ENCODE measurements at regions not wholly inside any gene's neighbourhood (a gene's known extent, or its start where the extent isn't known, plus 50 kb on each side); places are given as distances from the start of the nearest gene placed in this dataset.

DNA sequence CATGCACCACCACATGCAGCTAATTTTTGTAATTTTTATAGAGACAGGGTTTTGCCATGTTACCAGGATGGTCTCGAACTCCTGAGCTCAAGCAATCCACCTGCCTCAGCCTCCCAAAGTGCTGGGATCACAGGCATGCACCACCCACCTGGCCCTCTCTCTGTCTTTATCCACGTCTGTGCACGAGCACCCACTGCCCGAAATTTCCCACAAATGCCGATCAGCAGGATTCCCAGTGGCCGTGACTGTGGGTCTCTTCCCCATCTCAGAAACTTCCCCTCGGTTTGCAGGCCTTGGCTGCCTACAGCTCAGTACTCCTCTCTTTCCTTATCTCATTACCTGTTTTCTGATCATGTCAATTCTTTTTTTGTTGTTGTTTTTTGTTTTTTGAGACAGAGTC lies 217.3 kb downstream of the TTC32 start:
- DNase-seq (ENCODE audit: low read depth in 3 of 3): no peak

- no peak for DNase-seq (ENCODE audit: low read depth in 3 of 3)
Observed at GRCh38 chr2:19683556-19683955, 218.2 kb downstream of the TTC32 start.

GRCh38 chr2:19682493-19682892 lies 219.3 kb downstream of the TTC32 start:
- no peak for DNase-seq (ENCODE audit: low read depth in 3 of 3)

DNA sequence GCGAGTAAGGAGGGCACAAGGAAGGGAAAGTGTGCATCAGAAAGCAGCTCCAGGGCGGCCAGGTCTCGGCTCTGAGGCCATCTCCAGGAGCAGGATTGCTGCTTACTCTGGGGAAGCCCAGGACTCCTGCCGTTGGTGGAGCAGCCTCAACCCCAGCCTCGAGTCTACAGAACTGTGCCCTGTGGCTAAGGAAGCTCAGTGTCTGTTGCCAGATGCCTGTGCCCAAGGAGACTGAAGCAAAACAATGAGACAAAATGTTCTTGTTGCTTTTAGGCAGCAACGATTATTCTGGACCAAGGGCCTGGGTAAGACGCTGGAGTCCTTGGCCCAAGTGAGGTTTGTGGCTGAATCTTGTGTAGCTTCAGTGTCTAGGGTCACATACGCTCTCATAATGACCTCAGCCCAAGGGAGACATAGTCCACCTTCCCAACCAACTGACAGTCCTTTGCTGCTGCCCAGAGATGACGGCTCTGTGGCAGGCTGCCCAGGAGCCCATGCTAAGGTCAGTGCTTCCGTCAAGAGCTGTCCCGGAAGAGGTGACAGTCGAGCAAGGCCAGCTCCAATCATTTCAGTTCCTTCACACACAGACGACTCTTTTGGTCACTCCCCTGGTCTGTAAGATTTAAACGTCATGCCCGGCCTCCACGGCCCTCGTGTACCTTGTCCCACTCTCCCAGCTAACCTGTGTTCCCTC lies 223.8 kb downstream of the TTC32 start:
- no peak for DNase-seq (ENCODE audit: low read depth in 3 of 3)

- DNase-seq (ENCODE audit: low read depth in 3 of 3): no peak
Observed at GRCh38 chr2:19677215-19677777, 224.5 kb downstream of the TTC32 start.

DNA sequence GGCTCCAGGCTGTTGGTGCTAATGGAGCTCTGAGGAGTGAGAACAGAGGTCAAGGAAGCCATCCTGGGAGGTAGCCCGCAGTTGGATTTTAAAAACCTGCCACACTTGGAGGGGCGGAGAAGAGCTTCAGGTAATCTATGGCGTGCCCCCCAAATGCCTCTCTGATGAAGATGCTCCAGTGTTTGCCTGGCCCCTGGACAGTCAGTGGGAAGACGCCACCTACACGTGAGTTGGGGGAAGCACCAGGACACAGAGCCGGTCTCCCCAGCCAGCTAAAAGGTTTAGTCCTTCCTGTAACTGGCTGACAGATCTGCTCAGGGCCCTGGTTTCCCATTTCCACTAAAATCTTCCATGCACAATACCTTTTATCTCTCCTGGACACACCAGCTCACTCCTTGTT lies 225.0 kb downstream of the TTC32 start:
- no peak for DNase-seq (ENCODE audit: low read depth in 3 of 3)

DNA sequence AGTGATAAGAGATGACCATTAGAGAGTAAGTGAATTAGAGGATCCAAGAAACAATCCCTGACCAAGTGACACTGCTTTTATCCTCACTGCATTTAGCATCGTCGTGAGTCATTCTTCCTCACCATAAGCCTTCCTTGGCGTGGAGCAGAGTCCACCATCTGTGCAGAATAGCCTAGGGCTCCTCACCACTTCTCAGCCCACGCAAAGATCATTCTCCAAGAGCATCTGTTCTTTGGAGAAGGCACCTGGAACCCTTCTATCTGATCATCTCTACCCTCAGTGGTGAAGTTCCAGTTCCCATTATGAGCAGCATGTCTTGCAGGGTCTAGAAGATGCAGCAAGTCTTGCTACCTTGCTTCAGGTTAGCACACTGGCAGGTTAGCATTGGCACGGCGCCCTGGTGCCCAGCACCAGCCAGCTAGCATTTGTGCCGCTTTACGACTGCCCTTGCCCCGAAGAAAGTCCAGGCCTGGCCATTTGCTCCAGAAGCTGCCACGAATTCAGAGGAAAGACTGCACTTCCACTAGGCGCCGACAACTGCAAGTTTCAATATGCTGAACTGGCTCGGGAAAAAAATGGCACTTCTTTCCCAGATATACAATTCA lies 225.8 kb downstream of the TTC32 start:
- DNase-seq (ENCODE audit: low read depth in 3 of 3): no peak

DNA sequence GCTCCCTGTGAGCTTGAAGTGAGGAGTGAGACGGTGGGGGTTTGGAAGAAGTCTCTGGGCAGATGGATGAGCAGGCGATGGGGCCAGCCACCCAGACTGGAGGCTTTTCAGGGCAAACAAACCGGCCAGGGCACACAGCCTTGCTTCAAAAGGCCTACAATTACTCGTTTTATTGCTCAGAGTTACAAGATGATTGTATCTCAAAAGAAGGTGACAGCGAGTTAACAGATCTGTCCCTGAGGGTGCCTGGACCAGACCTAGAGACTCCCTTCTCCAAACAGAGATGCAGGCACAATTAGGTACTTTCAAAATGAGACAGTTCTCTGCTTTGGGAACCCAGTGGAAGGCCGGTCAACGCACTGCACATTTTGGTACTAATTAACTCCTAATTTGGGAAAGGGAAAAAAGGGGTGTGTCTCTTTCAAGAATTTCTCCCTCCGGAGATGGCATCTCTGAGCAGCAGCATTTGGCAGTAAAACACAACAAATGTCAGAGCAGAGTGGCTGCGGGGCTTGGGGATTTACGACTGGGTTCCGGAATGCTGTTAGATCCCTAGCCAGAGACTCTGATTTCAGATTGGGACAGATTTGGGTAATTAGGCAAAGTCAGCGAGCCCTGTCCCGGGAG lies 226.7 kb downstream of the TTC32 start:
- DNase-seq (ENCODE audit: low read depth in 3 of 3): no peak

DNA sequence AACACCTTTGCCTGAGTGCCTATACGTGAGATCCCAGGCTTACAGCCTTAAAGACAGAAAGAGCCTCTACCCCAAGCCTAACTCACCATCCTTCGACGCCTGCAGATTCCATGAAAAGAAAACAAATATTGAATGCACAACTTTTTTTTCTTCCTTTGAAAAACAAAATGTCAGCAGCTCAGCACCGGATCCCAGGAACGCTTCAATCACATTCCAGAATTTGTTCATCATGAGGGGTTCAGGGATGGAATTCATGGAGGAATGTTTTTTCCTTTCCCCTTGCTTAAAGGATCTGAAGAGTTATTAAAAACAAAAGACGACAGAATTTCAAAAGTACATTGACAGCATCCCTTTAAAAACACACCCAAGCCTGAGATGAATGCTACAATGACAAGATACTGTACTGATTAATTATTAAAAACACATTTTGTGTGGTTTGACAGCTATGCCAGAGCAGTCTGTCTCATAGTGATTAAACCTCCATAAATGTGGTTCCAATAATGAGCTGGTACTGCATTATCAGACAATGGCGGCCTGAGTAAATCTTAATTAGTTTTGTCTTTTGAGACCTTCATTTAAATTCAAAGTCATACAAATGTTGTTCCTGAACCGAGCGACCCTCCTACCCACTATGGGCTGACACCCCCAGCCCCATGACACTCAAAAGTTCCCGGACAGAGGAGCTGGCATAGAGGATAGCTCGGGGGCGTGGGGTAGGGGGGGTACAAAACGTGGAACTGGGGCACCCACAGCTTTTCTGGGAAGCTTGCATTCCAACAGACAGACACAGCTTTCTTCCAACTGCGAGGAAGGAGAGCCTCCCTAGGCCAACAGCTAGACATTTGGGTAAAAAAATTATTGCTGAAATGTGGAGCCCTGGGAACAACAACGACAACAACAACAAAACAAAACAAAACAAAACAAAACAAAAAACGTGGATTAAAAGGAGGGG lies 227.5 kb downstream of the TTC32 start:
- no peak for DNase-seq (ENCODE audit: low read depth in 3 of 3)

- no peak for DNase-seq (ENCODE audit: low read depth in 3 of 3)
Observed at GRCh38 chr2:19673213-19673791, 228.5 kb downstream of the TTC32 start.

DNA sequence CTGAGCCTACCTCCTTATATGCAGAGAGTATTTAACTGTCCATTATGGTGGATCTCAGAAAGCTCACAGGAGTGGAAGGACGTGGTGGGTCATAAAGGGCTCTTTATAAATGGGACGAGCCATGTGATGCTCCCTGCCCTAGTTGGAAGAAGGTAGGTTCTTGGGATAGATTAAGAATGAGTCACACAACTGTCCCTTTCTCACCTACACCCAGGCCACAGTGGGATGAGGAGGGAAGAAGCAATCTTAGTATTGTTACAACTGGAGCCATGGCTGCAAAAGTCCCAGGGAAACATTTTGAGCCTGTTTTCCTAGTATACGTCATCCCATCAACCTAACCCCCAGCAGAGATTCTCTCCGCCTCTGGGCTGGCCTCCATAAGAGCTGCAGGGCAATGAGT lies 229.9 kb downstream of the TTC32 start:
- DNase-seq (ENCODE audit: low read depth in 3 of 3): no peak

DNA sequence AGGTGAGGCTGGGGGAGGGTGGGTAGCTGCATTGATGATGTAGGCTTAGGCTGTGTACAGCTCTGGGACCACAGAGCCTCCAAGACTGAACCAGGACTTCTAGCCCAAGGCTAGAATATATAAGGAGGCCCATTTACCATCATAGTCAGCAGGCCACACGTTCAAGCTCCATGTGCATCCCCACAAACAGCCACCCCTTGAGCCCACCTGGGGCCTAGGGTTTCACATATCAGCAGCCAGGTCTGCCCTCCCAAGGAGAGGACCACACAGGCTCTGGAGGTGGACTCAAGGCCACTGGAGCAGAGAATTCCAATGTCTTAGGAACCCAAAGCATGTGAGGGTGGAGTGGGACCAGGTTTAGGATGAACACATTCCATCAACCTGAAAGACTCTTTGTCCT lies 230.5 kb downstream of the TTC32 start:
- no peak for DNase-seq (ENCODE audit: low read depth in 3 of 3)

- no peak for DNase-seq (ENCODE audit: low read depth in 3 of 3)
Observed at GRCh38 chr2:19670303-19670702, 231.5 kb downstream of the TTC32 start.

DNA sequence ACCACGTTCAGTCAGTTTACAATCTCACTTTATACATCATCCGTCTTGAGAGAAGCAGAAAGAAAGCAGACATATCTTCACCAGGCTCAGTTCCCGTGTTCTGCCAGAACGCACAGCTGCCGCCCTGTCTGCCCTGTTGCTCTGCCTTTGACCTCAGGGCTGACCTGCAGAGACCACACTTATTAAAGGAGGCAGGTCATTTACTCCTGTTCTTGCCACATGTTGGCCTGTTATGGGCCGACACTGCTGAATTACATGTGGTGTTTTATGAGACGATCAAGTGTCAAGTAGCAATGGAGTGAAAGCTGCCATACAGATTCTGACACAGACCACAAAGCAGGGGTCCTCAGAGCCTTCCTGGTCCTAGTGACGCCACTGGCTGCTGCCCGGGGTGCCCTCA lies 232.2 kb downstream of the TTC32 start:
- DNase-seq (ENCODE audit: low read depth in 3 of 3): no peak

DNA sequence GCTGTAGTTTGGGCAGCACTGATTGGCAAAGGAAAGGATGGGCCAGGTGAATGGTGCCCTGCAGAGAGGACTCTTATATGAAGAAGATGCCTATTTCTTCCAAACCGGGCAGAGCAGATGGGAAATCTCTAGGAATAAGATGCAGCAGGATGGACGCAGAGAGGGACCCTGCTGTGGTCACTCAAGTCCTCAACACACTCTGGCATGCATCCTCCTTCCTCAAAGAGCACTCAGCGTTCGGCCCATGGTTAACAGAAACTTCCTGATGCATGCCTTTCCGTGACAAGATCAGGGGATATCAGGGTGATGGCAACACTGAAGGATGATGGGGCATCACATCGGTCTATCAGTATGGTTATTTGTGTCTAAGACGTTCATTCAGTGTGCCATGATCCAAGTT lies 232.7 kb downstream of the TTC32 start:
- DNase-seq (ENCODE audit: low read depth in 3 of 3): no peak

GRCh38 chr2:19667536-19667949 lies 234.2 kb downstream of the TTC32 start:
- no peak for DNase-seq (ENCODE audit: low read depth in 3 of 3)

GRCh38 chr2:19667085-19667484 lies 234.7 kb downstream of the TTC32 start:
- no peak for DNase-seq (ENCODE audit: low read depth in 3 of 3)

DNA sequence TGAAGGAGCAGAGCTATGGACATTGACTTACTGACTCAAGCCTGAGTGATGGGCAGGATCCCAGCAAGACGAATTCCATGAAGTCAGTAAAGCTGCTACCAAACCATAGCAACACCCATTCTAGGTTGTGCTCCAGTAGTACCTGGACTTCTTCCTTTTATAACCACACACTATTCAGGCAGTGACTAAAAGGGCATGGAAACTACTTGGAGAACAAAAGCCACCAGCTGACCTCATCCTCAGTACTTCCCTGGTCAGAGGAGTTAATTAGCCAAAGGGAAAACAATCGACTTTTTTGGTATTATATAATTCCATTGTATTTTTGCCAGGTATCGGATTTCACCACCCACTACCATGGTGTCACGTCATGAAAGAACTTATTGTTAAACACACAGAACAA lies 237.1 kb downstream of the TTC32 start:
- DNase-seq (ENCODE audit: low read depth in 3 of 3): no peak

DNA sequence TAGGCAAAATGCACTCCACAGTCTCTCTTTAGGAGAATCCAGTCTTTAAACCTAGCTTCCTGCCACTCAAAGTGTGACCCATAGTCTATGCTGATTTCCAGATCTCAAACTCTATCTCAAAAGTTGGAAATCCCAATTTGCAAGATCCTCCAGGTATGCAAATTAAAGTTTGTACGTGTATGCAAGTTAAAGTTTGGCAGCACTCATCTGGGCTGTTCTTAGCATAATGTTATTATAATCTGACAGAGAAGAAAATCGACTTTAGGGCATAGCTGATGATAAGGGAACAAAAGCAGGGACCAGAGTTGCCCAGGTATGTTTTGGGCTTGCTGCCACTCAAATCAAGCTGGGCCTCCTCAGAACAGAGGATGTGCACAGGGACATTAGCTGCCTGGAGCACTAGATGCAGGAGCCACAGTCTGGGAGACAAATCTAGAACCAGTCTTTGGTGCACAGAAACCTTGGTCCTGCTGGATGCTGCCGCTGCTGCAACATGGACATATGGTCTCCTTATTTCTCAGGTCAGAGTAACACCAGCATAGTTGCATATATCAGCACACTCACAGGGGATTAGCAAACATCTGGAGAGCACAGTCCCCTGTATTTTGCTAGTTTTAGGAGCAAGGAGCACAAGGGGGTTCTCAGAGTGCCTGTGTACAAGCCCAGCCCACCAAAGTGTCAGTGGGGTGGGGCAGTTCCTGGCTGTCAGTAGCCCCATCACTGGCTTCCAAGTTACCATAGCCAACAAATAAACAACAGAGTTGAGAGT lies 242.6 kb downstream of the TTC32 start:
- no peak for DNase-seq (ENCODE audit: low read depth in 3 of 3)

GRCh38 chr2:19656011-19656410 lies 245.8 kb downstream of the TTC32 start:
- no peak for DNase-seq (ENCODE audit: low read depth in 3 of 3)

All from stimulated activated CD4-positive, alpha-beta T cell treated with anti-CD3 and anti-CD28 coated beads, TNF-alpha, amount 100 ng/mL, for 24 hours (primary cell).